ENCODE measurements at regions not wholly inside any gene's neighbourhood (a gene's known extent, or its start where the extent isn't known, plus 50 kb on each side); places are given as distances from the start of the nearest gene placed in this dataset.

DNA sequence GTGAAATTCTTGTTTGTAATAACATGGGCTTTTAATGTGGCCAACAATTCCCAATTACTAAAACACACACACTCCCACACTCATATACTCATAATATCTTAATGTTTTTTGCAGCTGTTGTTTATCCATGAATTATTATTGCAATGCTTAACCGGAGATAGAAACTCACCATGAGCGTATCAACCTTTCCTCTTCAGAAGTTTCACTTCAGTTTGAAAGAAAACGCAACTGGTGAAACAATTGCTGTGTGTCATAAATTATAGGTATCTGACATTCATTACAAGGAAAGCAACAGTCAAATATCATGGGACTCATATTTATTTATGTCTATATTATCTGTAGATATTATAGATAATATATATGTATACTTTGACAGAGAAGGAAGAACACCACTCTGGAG, 104.1 kb downstream of the HDGFL1 start:
- no peak for DNase-seq

DNA sequence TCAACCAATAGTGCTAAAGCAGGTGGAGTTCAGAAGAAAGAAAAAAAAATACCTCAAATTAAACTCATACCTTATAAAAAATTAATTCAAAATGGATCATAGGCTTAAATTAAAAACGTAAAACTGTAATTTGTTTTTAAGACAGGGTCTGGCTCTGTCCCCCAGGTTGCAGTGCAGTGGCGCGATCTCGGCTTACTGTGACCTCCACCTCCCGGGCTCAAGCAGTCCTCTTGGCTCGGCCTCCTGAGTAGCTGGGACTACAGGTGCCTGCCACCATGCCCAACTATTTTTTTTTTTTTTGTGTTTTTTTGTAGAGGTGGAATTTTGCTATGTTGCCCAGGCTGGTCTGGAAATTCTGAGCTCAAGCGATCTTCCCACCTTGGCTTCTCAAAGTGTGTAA, 111.6 kb downstream of the HDGFL1 start:
- DNase-seq: no peak

DNA sequence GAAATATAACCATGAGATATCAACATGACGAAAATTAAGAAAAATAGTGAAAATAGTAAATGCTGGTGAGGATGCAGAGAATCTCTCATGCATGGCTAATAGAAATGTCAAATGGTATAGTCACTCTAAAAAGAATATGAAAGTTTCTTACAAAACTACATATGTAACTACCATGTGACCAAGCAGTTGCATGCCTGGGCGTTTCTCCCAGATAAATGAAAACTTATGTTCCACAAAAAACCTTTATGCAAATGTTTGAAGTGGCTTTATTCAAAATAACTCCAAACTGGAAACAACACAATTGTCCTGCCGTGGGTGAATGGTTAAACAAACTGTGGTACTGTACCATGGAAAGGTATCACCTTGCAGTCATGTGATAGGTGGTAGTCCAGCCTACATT, 112.4 kb downstream of the HDGFL1 start:
- no peak for DNase-seq

DNA sequence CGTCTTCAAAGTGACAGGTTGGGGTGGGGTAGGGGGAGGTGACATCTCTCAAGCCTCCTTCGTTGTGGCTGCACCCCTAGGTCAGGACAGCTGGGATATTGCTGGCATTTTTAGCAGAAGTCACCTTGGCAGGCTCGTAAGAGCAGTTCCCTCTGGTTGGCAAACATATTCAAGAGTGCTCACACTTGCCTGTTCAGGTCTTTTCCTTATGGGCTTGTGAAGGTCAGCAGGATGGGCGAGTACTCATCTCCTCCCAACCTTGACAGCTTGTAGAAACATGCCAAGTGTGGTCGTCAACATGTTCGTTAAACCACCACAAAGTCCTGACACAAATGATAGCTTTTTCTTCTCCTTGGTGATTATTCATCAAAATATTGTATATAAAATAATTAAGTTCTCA, 113.6 kb downstream of the HDGFL1 start:
- DNase-seq: no peak

DNA sequence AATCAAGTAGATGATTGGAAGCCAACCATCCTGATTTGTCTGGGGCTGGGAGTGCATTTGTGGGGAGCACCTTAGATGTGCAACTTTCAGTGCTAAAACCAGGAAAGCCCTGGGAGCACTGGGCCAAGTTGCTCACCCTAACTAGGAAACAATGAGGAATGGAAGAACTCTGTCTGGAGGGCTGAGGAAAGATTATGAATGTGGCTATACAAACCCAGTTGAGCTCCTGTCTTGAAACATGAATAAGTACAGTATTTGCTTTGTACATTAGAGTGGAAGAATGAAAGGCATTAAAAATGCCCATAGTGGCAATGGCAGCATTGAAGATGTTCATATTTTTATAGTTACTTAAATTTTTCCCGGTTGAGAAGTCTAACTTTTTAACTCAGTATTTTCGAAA, 121.1 kb downstream of the HDGFL1 start:
- no peak for DNase-seq

DNA sequence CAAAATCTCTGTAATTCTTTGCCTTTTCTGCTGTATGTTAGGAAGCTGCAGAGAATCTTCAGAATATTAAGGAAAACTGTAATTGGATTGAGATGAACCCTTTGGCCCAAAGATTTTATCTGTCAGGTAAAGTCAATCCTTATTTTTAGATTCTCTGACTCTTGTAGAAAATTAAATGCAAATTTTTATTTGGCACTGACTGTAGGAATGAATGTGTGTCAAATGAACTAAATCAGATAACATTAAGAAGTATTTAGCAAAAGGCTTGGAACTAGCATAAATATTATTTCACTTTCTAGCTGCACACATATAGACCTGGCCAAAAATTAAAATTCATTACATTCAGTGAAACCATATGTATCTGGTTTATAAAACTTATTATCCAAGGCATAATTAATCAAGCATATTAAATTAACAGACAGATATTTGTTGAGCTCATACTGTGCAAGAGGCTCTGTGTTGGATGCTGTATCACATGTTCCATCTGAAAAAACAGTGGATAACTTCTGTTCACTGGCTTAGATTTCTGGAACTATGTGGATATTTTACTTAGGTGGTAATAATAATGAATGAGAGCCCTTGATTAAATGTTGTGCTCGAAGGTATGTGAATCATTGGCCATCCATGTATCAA, 124.8 kb downstream of the HDGFL1 start:
- DNase-seq: no peak

DNA sequence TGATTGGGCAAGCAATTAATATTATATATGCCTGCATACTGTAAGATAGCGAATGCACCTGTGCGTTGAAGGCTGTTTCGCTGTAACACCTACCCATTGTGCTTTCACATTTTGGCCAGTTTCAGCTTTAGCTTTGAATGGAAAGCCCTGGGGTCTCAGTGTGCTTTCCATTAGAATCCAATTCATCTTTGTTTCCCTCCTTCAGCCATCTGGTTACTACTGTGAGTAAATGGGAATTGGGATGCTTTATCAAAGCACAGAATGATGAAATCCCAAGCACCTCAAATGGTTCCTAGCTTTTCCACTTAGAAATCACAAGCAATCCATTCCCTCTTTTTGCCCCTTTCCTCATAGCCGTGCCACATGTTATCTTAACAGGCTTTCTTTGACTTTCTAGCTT, 127.1 kb downstream of the HDGFL1 start:
- DNase-seq: no peak

DNA sequence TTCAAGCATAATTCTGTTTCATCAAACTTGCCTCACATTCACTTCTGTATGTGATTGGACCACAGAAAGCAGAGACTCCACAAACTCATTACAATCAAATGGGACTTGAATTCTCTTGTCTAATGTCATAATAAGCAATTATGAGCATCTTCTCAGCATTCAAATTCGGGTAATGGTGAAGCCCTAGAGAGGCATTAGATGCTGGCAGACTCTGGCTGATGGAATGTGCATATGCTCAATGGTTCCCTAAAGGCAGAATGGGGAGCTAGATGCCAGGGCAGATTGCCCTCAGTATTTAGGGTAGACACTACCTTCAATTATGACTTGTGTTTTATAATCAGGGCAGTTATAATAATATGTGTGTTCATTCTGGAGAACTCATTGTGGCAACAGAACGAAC, 127.9 kb downstream of the HDGFL1 start:
- no peak for DNase-seq

DNA sequence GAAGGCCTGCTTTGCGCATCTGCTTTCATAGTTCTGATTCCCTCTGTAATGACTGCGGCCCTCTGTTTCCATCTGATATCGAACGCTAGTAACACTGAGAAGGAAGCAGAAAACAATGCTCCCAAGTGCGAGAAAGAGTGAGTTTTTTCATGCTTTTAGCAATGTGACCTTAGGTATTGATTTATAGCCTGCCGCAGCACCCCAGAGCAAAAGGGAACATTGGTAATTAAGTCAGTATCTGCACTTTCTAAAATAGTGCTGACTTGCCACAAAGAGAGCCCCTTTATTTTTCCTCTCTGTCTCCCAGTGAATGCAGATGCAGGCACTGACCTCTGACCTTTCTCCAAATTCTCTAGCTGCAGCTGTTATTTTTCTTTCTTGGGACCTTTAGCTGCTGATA, 129.8 kb downstream of the HDGFL1 start:
- DNase-seq: peak; percentile 13

DNA sequence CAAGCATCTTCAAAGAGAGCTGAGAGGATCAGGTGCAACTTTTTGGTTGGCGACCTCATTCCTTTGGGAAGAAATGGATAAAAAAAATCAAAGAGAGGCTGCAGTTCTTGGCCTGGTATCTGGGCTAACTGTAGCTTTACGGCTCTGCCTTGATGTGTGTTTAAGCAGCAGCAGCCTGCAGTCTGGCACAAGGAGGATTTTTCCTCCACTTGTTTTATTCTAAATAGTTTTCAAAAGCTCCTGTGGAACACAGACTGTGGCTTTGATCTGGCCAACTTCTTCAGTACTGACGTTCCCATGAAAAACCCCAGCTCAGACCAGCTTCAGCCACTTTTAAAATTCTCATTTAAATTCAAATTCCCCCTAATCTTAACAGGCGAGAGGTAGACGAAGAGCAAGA, 137.3 kb downstream of the HDGFL1 start:
- no peak for DNase-seq

DNA sequence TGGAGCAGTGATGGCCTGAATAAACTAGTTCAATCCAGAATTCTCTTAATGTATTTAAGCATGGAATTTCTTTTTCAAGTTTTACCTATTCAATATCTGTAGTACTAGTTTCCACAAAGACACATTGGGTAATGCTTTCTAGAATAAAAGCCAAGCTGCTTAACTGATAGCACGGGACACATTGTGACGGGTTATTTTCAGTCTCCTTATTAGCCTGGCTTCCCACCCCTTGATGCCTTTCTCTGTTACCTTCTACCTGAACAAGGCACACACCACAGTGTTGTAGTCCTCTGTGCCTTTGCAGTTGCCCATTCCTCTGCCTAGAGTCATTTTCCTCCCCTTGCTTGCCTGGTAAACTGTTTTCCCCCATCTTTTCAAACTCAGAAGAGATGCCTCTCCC, 139.1 kb downstream of the HDGFL1 start:
- DNase-seq: no peak

DNA sequence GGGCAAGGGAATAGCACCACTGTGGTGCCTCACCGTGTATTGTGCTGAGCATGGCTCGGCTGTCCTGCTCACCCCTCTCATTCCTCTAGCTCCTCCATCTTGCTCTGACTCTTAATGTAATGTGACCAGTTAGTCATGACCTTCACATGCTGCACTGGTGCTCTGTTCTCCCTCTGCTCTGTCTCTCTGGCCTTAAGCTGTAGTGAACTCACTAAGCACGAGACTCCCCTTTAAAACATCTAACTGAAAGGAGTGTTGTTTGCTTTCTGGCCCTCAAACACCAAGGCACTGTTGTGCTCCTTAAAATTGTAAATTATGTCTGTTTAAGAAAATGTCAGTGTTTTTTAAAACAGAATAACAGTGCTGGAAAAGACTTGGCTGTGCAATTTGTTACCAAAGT, 140.4 kb downstream of the HDGFL1 start:
- no peak for DNase-seq

DNA sequence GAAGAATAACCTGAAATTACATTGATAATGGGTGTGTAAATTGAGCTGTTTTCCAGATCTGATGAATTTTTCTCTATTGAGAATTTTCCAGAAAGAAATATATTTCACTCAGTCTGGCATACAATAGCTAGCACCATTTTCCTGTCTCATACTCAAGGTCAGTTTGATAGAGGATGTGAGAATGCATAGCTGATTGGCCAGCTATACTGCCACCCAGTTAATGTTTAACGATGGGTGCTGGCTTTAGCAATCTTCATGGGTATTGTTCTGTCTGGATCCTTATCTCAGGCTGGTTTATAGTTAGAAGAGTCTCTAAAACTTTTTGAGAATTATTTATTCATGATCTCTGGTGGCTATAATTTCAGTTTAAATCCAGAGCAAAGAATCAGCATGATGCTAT, 147.4 kb downstream of the HDGFL1 start:
- DNase-seq: no peak

DNA sequence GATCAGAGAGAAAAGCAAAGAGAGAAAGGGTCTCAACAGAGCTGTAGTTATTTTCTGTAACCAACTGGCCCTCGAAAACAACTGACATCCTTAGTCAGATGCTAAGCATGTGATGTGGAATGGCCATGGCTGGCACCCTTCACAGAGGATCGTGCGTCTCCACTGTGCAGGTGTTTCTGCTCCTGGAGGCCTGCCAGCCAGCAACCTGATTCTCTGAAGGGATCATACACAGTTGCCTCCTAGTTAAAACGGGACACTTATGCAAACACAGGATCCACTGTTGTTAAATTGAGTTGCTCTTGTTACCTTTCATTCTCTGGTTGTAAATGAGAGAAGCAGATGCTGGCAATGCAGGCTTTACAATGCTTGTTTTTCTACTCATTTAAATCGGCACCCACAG, 148.5 kb downstream of the HDGFL1 start:
- DNase-seq: no peak

DNA sequence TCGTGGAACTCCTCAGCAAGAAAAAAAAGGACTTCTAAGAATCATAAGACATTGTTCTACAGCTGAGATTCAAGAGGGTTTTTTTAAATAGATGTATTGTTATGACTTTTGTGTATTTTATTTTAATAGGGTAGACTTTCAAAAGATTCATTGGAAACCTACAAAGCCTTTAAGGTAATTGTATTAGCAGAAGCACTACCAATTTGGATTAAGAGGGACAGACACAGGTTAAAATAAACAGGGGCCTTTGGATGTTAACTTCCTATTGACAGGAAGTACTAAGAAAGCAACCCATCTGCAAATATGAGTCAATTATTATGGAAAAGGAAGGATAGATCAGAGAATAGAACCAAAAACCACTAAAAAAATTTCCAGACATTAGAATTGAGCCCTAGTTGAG, 153.5 kb downstream of the HDGFL1 start:
- no peak for DNase-seq

DNA sequence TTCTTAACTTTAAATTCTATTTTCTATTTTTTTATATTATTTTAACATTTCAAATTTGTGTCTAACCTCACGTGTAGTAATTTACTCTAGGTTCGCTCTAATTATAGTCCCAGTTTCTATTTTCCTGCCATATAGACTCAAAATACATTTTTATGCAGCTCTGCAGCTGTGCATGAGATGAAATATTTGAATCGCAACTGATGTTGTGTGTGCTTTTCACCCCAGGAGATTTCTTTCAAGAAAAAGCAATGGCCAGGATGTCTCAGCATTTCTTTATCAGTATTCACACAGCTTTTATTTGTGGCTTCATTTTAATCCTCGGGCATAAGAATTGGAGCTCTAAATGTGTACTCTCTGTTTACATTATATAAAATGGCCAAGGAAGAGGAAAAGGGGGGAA, 157.6 kb downstream of the HDGFL1 start:
- DNase-seq: no peak

DNA sequence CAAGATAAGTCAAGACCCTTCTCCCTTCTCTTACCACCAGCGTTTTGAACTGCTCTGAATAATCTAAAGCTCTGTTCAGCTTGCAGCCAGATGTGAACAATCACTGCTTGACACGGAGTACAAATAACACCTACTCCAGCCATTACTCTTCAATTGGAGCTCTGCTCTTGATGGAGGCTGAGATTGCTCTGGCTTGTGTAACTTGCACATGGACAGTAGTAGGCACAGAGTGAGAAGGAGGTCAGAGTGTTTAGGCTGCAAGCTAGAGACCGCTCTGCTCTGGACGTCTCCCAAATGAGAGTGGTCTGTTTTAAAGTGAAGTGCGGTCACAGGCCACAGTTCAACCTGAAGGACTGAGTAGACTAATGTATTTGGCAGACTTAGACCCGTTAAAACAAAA, 158.3 kb downstream of the HDGFL1 start:
- DNase-seq: no peak

DNA sequence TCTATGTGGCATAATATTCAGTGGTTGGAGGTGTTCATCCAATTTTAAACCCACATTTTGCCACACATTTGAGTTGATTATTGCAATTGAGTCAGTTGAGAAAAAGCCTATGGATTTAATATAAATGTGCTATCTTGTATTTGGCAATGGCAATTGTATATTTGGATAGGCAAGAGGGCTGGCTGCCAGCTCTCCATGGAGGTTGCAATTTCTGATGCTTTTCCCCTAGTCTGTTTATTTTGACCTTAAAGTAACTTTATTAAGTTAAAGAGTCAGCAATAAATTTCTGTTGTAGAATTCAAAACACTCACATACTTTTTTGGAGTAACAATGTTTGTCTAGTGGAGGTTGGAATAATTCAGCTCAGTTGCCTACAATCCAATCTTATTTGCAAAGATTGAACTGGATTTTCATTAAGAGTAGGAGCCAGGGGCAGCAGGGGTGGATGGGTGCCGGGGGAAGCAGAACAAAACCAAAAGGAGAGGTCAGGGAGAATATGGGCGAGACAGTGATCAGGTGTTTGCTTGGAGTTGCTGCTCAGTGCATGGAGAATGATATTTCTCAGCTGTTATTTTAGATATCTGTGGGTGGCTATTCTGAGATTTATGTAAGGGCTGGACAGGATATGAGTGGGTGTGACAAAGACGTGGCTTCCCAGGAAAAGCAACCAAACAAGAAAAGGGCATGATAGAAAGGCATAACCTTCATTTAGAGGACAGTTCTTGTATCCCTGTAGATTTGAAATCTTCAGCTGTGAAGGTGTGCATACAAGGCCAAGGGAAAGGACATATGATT, 163.0 kb downstream of the HDGFL1 start:
- DNase-seq: no peak

DNA sequence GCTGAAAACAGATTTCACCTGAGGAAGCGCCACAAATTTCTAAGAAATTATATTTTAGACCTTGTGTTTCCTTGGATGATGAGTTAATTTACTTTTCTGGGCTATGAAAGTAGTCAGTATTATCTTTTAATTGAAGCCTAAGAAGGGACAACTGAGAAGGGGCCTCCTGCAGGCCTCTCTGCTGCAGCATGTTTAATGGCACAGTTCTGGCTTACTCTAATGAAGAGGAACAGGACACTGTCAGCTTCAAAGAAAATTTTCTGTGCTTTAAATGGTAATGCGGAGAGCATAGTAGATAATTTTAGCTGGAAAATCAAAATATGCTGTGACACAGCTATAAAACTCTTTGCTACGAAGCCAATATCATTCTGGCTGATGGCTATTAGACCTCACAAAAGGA, 167.4 kb downstream of the HDGFL1 start:
- DNase-seq: no peak

DNA sequence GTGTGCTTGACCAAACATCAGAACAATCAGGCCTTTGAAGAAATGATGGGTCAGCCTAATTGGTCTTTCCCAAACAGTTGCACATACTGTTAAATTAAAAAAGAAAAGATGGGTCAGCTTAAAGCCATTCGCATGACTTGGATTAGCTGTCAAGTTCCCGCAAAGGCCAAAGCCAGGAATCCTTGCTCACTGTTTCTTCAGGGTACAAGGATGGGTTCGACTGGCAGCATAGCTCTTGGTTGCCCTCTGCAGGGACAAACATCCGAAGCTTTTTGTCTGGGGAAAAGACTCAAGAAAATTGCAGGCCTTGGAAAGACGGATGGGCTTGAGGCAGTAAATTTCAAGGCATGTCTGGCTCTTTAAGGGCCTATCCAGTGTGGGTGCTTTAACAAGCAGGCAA, 168.0 kb downstream of the HDGFL1 start:
- no peak for DNase-seq

DNA sequence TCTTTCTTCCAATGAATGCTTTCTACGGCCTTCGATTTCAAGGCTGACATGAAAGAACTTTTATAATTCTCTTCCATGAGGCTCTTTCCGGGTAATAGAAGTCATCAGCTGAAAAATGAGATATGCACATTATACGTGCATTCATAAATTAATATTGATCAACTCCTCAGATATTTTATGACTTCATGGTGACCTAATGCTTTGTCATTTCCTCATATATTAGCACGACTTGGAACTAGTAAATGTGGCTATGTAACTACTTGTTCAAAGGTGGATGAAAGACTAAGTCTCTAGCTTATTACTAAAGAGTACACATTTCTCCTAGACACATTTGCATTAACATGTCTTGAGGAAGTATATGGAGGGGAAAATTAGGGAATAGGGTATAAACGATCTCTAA, 168.8 kb downstream of the HDGFL1 start:
- DNase-seq: no peak

DNA sequence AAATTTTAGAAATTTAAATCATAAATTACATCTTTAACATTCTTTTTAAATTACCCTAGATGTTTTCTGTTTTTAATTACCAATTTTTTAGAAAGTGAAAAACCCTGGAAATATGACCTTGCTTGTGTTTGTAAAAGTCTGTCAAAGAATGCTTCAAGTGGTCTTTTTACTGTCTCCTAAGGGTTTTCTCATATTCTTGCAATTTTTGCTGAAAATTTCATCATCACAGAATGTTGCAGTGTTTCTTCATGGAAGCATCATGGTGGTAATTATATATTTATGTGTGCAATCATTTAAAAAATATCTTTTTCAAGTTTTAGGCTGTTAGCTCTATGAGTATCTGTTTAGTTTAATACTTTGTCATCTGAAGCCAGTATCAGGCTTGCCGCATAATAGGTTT, 178.2 kb downstream of the HDGFL1 start:
- DNase-seq: no peak

DNA sequence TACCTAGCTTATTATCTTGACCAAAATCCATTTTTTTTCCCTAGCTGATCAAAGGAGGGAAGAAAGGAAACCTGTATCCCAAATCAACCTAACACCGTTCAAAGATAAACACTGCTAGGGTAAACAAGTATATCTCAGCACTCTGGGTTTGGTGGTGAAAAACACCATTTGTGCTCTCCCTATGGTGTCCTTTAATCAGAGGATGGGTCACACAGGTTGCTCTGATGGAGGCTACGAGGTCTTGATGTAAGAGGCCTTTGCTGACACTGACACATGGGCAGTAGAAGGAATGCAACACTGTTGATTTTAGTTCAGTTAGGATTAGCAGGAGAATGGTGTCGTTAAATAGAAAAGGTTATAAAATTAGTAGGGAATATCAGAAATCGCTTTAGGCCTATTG, 179.3 kb downstream of the HDGFL1 start:
- no peak for DNase-seq

DNA sequence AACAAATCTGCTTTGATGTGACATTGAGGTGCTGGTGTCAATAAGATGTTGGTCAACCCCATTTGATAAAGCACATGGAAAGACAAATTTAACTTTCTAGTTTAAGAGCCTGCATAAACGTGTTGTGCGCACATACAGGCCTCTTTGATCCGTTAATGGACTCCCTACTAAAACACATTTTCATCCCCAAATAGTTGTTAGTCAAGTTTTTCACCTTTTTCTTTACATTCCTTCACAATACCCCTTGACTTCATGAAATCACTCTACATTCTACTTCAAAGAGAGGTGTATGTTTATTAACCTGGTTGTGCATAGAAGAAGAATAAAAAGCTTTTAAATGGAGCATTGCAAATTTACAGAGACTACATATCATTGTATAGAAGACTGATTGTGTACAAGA, 180.3 kb downstream of the HDGFL1 start:
- no peak for DNase-seq

DNA sequence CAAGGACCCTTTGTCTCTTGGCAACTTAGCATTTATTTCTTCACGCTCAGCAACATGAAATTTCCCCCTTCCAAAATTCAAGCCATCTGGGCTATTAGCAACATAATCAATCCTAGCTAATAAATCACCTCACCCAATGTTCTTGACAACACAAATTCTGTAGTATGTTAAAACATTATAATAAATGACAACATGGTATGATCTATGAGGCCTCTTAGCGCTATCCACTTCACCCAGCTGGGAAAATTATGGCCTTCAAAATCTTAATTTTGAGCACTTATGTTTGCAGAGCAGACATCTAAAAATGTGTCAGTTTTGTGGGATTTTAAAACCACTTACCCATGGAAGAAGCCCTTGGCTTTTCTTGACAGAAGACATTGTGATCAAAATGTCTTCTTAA, 181.9 kb downstream of the HDGFL1 start:
- no peak for DNase-seq
